SK-N-SH (cell line): ENCODE measurements at regions not wholly inside any gene's neighbourhood (a gene's known extent, or its start where the extent isn't known, plus 50 kb on each side); places are given as distances from the start of the nearest gene placed in this dataset.
"Not testable (repeated sequence)": the region's sequence is repeated elsewhere in the genome, so short reads cannot be mapped to it uniquely, and the experiment has no call there.

Source experiments
- CTCF ChIA-PET: fragments of 300-600, 350-600 bp; formaldehyde crosslinking; extraction: SDS; loops from one replicate; lab custom pipeline; 2021; lab: Yijun Ruan, JAX
- POLR2A ChIA-PET: fragments of 350-600 bp; sonication (Branson Sonifier 250); formaldehyde crosslinking; extraction: SDS; loops from one replicate; lab custom pipeline; 2020; ENCODE audit warnings: antibody characterized with exemption, inconsistent platforms; lab: Yijun Ruan, JAX
- DNase-seq: peaks from one replicate; pipeline ENCODE4 v3.0.0; 2012
- H2AFZ ChIP-seq: fragments of 200-600 bp; sonication (generic); 2 replicates; pipeline ENCODE4 v1.8.1; 2016; ENCODE audit warnings: antibody characterized with exemption, mild to moderate bottlenecking, low read depth
- H3F3A ChIP-seq: fragments of 200-600 bp; sonication (generic); replicated peaks from 2 replicates; pipeline ENCODE3; 2016; ENCODE audit warnings: antibody characterized with exemption, mild to moderate bottlenecking; ENCODE audit not compliant: insufficient read depth
- H3K27ac ChIP-seq, 2 experiments: fragments of 200-500 bp in 1 of 2; fragments of 200-600 bp in 1 of 2; sonication (Bioruptor generic) in 1 of 2; sonication (generic), shearing (Covaris generic) in 1 of 2; 2 replicates each; pipeline versions ENCODE4 v1.5.1 to v1.6.1; 2014 to 2016; ENCODE audit warnings: low read depth in 2 of 2, inconsistent platforms in 1 of 2, low read length in 1 of 2, mild to moderate bottlenecking in 1 of 2, mixed read lengths in 1 of 2
- H3K27me3 ChIP-seq: fragments of 200-600 bp; sonication (generic), shearing (Covaris generic); 2 replicates; pipeline ENCODE4 v1.6.1; 2016; ENCODE audit warnings: mixed run types; ENCODE audit not compliant: insufficient read depth
- H3K36me3 ChIP-seq, 2 experiments: fragments of 200-500 bp in 1 of 2; fragments of 200-600 bp in 1 of 2; sonication (Bioruptor generic) in 1 of 2; sonication (generic) in 1 of 2; replicated peaks in 1 of 2; 2 replicates each; pipeline versions ENCODE3 to v1.5.1; 2014 to 2016; ENCODE audit warnings: low read length in 1 of 2, mild to moderate bottlenecking in 1 of 2; ENCODE audit not compliant: insufficient read depth in 2 of 2, control insufficient read depth in 1 of 2
- H3K4me1 ChIP-seq, 2 experiments: fragments of 200-500 bp in 1 of 2; fragments of 200-600 bp in 1 of 2; sonication (Bioruptor generic) in 1 of 2; sonication (generic), shearing (Covaris generic) in 1 of 2; 2 replicates each; pipeline versions ENCODE4 v1.5.1 to v1.6.1; 2014 to 2016; ENCODE audit warnings: low read depth in 1 of 2, low read length in 1 of 2, mixed run types in 1 of 2; ENCODE audit not compliant: insufficient read depth in 2 of 2, control insufficient read depth in 1 of 2
- H3K4me2 ChIP-seq: fragments of 200-600 bp; sonication (generic), shearing (Covaris generic); 2 replicates; pipeline ENCODE4 v1.6.1; 2017; ENCODE audit warnings: mixed run types
- H3K4me3 ChIP-seq, 2 experiments: fragments of 200-500 bp in 1 of 2; fragments of 200-600 bp in 1 of 2; sonication (Bioruptor generic) in 1 of 2; sonication (generic), shearing (Covaris generic) in 1 of 2; 2 replicates each; pipeline versions ENCODE4 v1.5.1 to v1.8.1; 2014 to 2016; ENCODE audit warnings: low read depth in 2 of 2, inconsistent platforms in 1 of 2, low read length in 1 of 2, mild to moderate bottlenecking in 1 of 2, mixed read lengths in 1 of 2, moderate library complexity in 1 of 2
- H3K79me2 ChIP-seq: fragments of 200-600 bp; sonication (generic); 2 replicates; pipeline ENCODE4 v1.8.1; 2017; ENCODE audit warnings: mild to moderate bottlenecking; ENCODE audit not compliant: insufficient read depth
- H3K9ac ChIP-seq: fragments of 200-600 bp; sonication (generic); 2 replicates; pipeline ENCODE4 v1.6.1; 2017; ENCODE audit warnings: mixed run types
- H3K9me2 ChIP-seq: fragments of 200-600 bp; sonication (generic); 2 replicates; pipeline ENCODE4 v1.6.1; 2017; ENCODE audit warnings: mixed run types
- H3K9me3 ChIP-seq: fragments of 200-600 bp; sonication (generic); 2 replicates; pipeline ENCODE4 v1.6.1; 2017; ENCODE audit warnings: mixed run types, mild to moderate bottlenecking, moderate library complexity
- H4K20me1 ChIP-seq: fragments of 200-600 bp; sonication (generic); 2 replicates; pipeline ENCODE4 v1.6.1; 2017; ENCODE audit warnings: mild to moderate bottlenecking, mixed run types; ENCODE audit not compliant: insufficient read depth
- WGBS: methylation state at CpG from one replicate; pipeline ENCODE4 v1.1.6; 2017; ENCODE audit warnings: low lambda C conversion rate; 5-methylcytosine and 5-hydroxymethylcytosine counted together

- H3K4me2 ChIP-seq, POLR2A ChIA-PET, CTCF ChIA-PET, DNase-seq, H3K9me2 ChIP-seq, H4K20me1 ChIP-seq, H3K4me3 ChIP-seq, H2AFZ ChIP-seq, H3F3A ChIP-seq, H3K27me3 ChIP-seq, H3K27ac ChIP-seq, H3K36me3 ChIP-seq, H3K9ac ChIP-seq, H3K79me2 ChIP-seq, H3K9me3 ChIP-seq, H3K4me1 ChIP-seq: not testable (repeated sequence)
- WGBS: 44% methylated on average over 1 of the region's 1 CpG
Measured at GRCh38 chr17:15802917-15803316, 70.8 kb downstream of the TBC1D26 start.

- CTCF ChIA-PET, H3K4me3 ChIP-seq, H3K27me3 ChIP-seq, H4K20me1 ChIP-seq, H3K27ac ChIP-seq, H3K36me3 ChIP-seq, DNase-seq, H3K9me3 ChIP-seq, H3K4me1 ChIP-seq, POLR2A ChIA-PET, H3K9me2 ChIP-seq, H3K79me2 ChIP-seq, H3K4me2 ChIP-seq, H2AFZ ChIP-seq, H3F3A ChIP-seq, H3K9ac ChIP-seq: not testable (repeated sequence)
- 31% methylated on average over 3 of the region's 4 CpGs for whole genome bisulfite sequencing
Measured at GRCh38 chr17:15806825-15807224, 74.7 kb downstream of the TBC1D26 start.

GRCh38 chr17:15813388-15813787 is 81.3 kb downstream of the TBC1D26 start:
- H3K79me2 ChIP-seq, H3K9ac ChIP-seq, H4K20me1 ChIP-seq, H3K4me3 ChIP-seq, H3K27ac ChIP-seq, CTCF ChIA-PET, H2AFZ ChIP-seq, POLR2A ChIA-PET, H3K4me2 ChIP-seq, H3K9me2 ChIP-seq, DNase-seq, H3K36me3 ChIP-seq, H3K4me1 ChIP-seq, H3F3A ChIP-seq, H3K9me3 ChIP-seq, H3K27me3 ChIP-seq: not testable (repeated sequence)
- WGBS: 60% methylated on average over 4 of the region's 7 CpGs

DNA sequence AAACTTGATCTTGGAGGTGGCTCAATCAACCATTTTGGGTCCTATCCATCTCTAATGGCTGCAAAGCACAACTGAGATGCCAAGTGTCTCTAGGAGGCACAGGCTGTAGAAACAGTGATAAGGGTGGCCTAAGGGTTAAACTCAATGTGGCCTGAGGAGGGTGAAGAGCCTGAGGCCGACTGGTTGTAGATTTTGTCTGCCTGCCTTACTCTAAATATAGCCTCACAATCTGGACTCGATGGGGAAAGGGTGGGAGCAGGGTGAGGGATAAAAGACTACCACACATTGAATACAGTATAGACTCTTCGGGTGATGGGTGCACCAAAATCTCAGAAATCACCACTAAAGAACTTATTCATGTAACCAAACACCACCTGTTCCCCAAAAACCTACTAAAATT is 81.9 kb downstream of the TBC1D26 start:
- H3K4me3 ChIP-seq, CTCF ChIA-PET, DNase-seq, H3K9me2 ChIP-seq, H2AFZ ChIP-seq, H3K9ac ChIP-seq, H3K27me3 ChIP-seq, POLR2A ChIA-PET, H3F3A ChIP-seq, H3K36me3 ChIP-seq, H4K20me1 ChIP-seq, H3K79me2 ChIP-seq, H3K27ac ChIP-seq, H3K4me1 ChIP-seq, H3K9me3 ChIP-seq, H3K4me2 ChIP-seq: not testable (repeated sequence)
- 29% methylated on average over 3 of the region's 3 CpGs for WGBS

DNA sequence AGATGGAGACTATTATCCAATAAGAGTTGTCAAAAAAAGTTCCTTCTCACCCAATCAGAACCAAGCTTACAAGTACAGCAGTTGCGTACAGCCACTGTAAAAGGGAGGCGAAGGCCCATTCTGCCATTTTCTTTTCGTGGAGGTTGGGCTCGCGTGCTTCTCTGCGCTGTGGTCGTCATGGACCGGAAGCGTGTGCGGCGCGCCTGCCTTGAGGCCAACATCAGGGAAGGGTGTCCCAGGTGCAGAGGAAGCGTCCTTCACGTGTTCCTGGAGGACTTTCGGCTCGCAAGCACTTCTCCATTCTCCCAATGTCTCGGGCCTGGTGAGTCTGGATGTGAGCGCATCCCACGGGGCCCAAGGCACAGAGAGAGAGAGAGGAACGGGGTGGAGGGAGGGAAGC is 85.8 kb downstream of the TBC1D26 start:
- H3K27ac ChIP-seq, H3K9me3 ChIP-seq, POLR2A ChIA-PET, H2AFZ ChIP-seq, DNase-seq, H3K9ac ChIP-seq, H3K79me2 ChIP-seq, H3K4me3 ChIP-seq, H3K4me2 ChIP-seq, H3F3A ChIP-seq, H3K27me3 ChIP-seq, H4K20me1 ChIP-seq, CTCF ChIA-PET, H3K9me2 ChIP-seq, H3K36me3 ChIP-seq, H3K4me1 ChIP-seq: not testable (repeated sequence)
- 89% methylated on average over 20 of the region's 20 CpGs for WGBS

GRCh38 chr17:15822280-15822679 is 90.2 kb downstream of the TBC1D26 start:
- POLR2A ChIA-PET, H3K4me1 ChIP-seq, H3K36me3 ChIP-seq, H3F3A ChIP-seq, H2AFZ ChIP-seq, H3K79me2 ChIP-seq, H3K4me2 ChIP-seq, H3K9me3 ChIP-seq, H3K27me3 ChIP-seq, CTCF ChIA-PET, H3K9ac ChIP-seq, H3K9me2 ChIP-seq, H3K4me3 ChIP-seq, DNase-seq, H3K27ac ChIP-seq, H4K20me1 ChIP-seq: not testable (repeated sequence)
- 65% methylated on average over 3 of the region's 5 CpGs for WGBS
